H1 (cell line): ENCODE measurements at regions not wholly inside any gene's neighbourhood (a gene's known extent, or its start where the extent isn't known, plus 50 kb on each side); places are given as distances from the start of the nearest gene placed in this dataset.

Experiments
- CHD1 ChIP-seq: IDR thresholded peaks from 2 replicates; pipeline ENCODE4 v1.6.1; 2012; ENCODE audit warnings: low read depth, low read length, improper control_type of control experiment
- EGR1 ChIP-seq: IDR thresholded peaks from 2 replicates; pipeline ENCODE4 v1.6.1; 2011; ENCODE audit warnings: low read depth, low read length, borderline replicate concordance
- EZH2 ChIP-seq: fragments of 200-600 bp; sonication (generic); IDR thresholded peaks from 2 replicates; pipeline ENCODE4 v1.7.1; 2012; ENCODE audit warnings: low read depth, mild to moderate bottlenecking, moderate library complexity, low read length, inconsistent platforms; ENCODE audit not compliant: severe bottlenecking
- JUND ChIP-seq: IDR thresholded peaks from 2 replicates; pipeline ENCODE4 v1.6.1; 2011; ENCODE audit warnings: mild to moderate bottlenecking, improper control_type of control experiment, low read length
- KDM4A ChIP-seq: IDR thresholded peaks from one replicate; pipeline ENCODE4 v1.7.1; 2012; ENCODE audit warnings: low read depth, mild to moderate bottlenecking, moderate library complexity, low read length, inconsistent platforms; ENCODE audit not compliant: severe bottlenecking
- MAFK ChIP-seq: IDR thresholded peaks from 2 replicates; pipeline ENCODE4 v1.6.1; 2012; ENCODE audit warnings: low read depth, mild to moderate bottlenecking, improper control_type of control experiment, low read length
- MAX ChIP-seq: IDR thresholded peaks from 2 replicates; pipeline ENCODE4 v1.6.1; 2012; ENCODE audit warnings: inconsistent platforms
- RAD21 ChIP-seq, 2 experiments: IDR thresholded peaks in 1 of 2; conservative IDR thresholded peaks in 1 of 2; 2 replicates each; pipeline ENCODE4 v1.6.1; 2011; ENCODE audit warnings: low read depth in 2 of 2, low read length in 2 of 2, improper control_type of control experiment in 1 of 2, inconsistent platforms in 1 of 2, mild to moderate bottlenecking in 1 of 2, moderate library complexity in 1 of 2
- RBBP5 ChIP-seq: IDR thresholded peaks from 2 replicates; pipeline ENCODE4 v1.7.1; 2012; ENCODE audit warnings: low read depth, mild to moderate bottlenecking, inconsistent platforms, low read length, moderate library complexity, borderline replicate concordance
- RNF2 ChIP-seq: fragments of 200-900, 300-1000 bp; sonication (generic); IDR thresholded peaks from 2 replicates; pipeline ENCODE4 v1.7.1; 2016; ENCODE audit warnings: borderline replicate concordance, low read depth, mild to moderate bottlenecking, antibody characterized with exemption, low read length; ENCODE audit not compliant: poor library complexity, severe bottlenecking; ENCODE audit errors: missing control alignments
- SIX5 ChIP-seq: IDR thresholded peaks from 2 replicates; pipeline ENCODE4 v1.6.1; 2011; ENCODE audit warnings: mild to moderate bottlenecking, low read depth, low read length
- SRF ChIP-seq: IDR thresholded peaks from 2 replicates; pipeline ENCODE4 v1.6.1; 2011; ENCODE audit warnings: mild to moderate bottlenecking, low read depth, low read length, moderate library complexity
- USF2 ChIP-seq: IDR thresholded peaks from 2 replicates; pipeline ENCODE4 v1.6.1; 2011; ENCODE audit warnings: low read length, improper control_type of control experiment
- YY1 ChIP-seq: IDR thresholded peaks from 2 replicates; pipeline ENCODE4 v1.6.1; 2011; ENCODE audit warnings: low read depth, mild to moderate bottlenecking, low read length

DNA sequence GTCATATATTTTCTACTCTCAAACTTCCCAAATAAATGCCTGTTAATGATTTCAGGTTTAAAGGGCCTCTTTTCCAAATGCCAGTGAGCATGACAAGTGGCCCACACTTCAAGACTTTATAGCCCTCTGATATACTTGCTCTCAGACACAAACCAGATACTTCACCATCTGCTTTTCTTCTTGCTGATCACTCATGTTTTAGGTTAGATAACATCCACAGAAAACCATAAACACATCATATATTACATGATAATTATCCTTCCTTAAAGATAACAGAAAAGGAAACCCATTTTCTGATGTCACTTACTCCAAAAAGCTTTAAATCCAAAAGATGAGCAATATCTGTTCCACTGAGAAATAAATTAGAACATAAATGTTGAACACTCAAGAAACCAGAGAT is 723.5 kb downstream of the LTN1 start (continued):
- TF ChIP-seq YY1 = no peak
- TF ChIP-seq SRF = no peak
- no peak for TF ChIP-seq JUND
- TF ChIP-seq EGR1 = no peak
- TF ChIP-seq EZH2 = no peak
- TF ChIP-seq MAX = no peak
- no peak for TF ChIP-seq RNF2
- no peak for TF ChIP-seq RAD21 (IDR thresholded peaks at IDR 0.05 in 1 of 2, conservative IDR thresholded peaks at IDR 0.05 in 1 of 2; ENCODE audit: low read depth in 2 of 2, low read length in 2 of 2)
- TF ChIP-seq CHD1 = no peak
- TF ChIP-seq KDM4A = no peak
- no peak for TF ChIP-seq RBBP5
- TF ChIP-seq SIX5 = no peak
- TF ChIP-seq USF2 = no peak
- no peak for TF ChIP-seq MAFK
- TF ChIP-seq, all 59 proteins: peak for 0
